H9 (cell line): ENCODE measurements at regions not wholly inside any gene's neighbourhood (a gene's known extent, or its start where the extent isn't known, plus 50 kb on each side); places are given as distances from the start of the nearest gene placed in this dataset.

Experiments used
- DNase-seq: peaks from one replicate; pipeline ENCODE4 v3.0.0-alpha.2; 2017
- H2AFZ ChIP-seq: one replicate; pipeline ENCODE4 v1.6.1; 2013; ENCODE audit warnings: mild to moderate bottlenecking, low read length, control low read depth, moderate library complexity
- H2AK5ac ChIP-seq: 2 replicates; pipeline ENCODE4 v1.6.1; 2013; ENCODE audit warnings: low read length, control low read depth, mixed read lengths; ENCODE audit not compliant: insufficient read length
- H2BK120ac ChIP-seq: one replicate; pipeline ENCODE4 v1.6.1; 2013; ENCODE audit warnings: low read depth, mild to moderate bottlenecking, low read length, control low read depth, inconsistent platforms; ENCODE audit not compliant: poor library complexity, severe bottlenecking
- H2BK12ac ChIP-seq: 2 replicates; pipeline ENCODE4 v1.6.1; 2013; ENCODE audit warnings: low read length, control low read depth, mixed read lengths, low read depth; ENCODE audit not compliant: insufficient read length
- H2BK15ac ChIP-seq: 2 replicates; pipeline ENCODE4 v1.6.1; 2013; ENCODE audit warnings: low read depth, low read length, control low read depth
- H2BK20ac ChIP-seq: one replicate; pipeline ENCODE4 v1.6.1; 2013; ENCODE audit warnings: low read depth, mild to moderate bottlenecking, low read length, control low read depth, inconsistent platforms; ENCODE audit not compliant: poor library complexity, severe bottlenecking
- H2BK5ac ChIP-seq: 2 replicates; pipeline ENCODE4 v1.6.1; 2013; ENCODE audit warnings: low read length, control low read depth, mixed read lengths; ENCODE audit not compliant: insufficient read length
- H3K14ac ChIP-seq: 2 replicates; pipeline ENCODE4 v1.6.1; 2013; ENCODE audit warnings: low read length, control low read depth; ENCODE audit not compliant: insufficient read depth
- H3K18ac ChIP-seq: 2 replicates; pipeline ENCODE4 v1.6.1; 2013; ENCODE audit warnings: low read depth, mild to moderate bottlenecking, mixed read lengths, low read length, control low read depth; ENCODE audit not compliant: insufficient read length
- H3K23ac ChIP-seq: 2 replicates; pipeline ENCODE4 v1.6.1; 2013; ENCODE audit warnings: low read length, control low read depth, mixed read lengths, low read depth; ENCODE audit not compliant: insufficient read length
- H3K23me2 ChIP-seq: 2 replicates; pipeline ENCODE4 v1.6.1; 2013; ENCODE audit warnings: low read depth, mild to moderate bottlenecking, mixed read lengths, low read length, control low read depth; ENCODE audit not compliant: insufficient read length, poor library complexity, severe bottlenecking
- H3K27ac ChIP-seq: 2 replicates; pipeline ENCODE4 v1.5.1; 2013; ENCODE audit warnings: low read length, control low read depth, mixed read lengths, low read depth; ENCODE audit not compliant: insufficient read length
- H3K27me3 ChIP-seq: 2 replicates; pipeline ENCODE4 v1.6.1; 2013; ENCODE audit warnings: low read length, control low read depth, inconsistent platforms; ENCODE audit not compliant: insufficient read depth
- H3K4ac ChIP-seq: 2 replicates; pipeline ENCODE4 v1.6.1; 2013; ENCODE audit warnings: low read depth, mild to moderate bottlenecking, control low read depth, inconsistent platforms, low read length, moderate library complexity
- H3K4me1 ChIP-seq: 2 replicates; pipeline ENCODE4 v1.6.1; 2013; ENCODE audit warnings: low read length, control low read depth, inconsistent platforms; ENCODE audit not compliant: insufficient read depth
- H3K4me2 ChIP-seq: 2 replicates; pipeline ENCODE4 v1.6.1; 2013; ENCODE audit warnings: low read length, control low read depth, mixed read lengths; ENCODE audit not compliant: insufficient read length, insufficient read depth
- H3K56ac ChIP-seq: 2 replicates; pipeline ENCODE4 v1.6.1; 2013; ENCODE audit warnings: low read depth, mild to moderate bottlenecking, mixed read lengths, low read length, control low read depth; ENCODE audit not compliant: insufficient read length
- H3K79me1 ChIP-seq: 2 replicates; pipeline ENCODE4 v1.6.1; 2013; ENCODE audit warnings: low read depth, mild to moderate bottlenecking, moderate library complexity, low read length, control low read depth, inconsistent platforms; ENCODE audit not compliant: insufficient read depth, poor library complexity, severe bottlenecking
- H3K79me2 ChIP-seq: 2 replicates; pipeline ENCODE4 v1.6.1; 2013; ENCODE audit warnings: low read length, control low read depth, inconsistent platforms; ENCODE audit not compliant: insufficient read depth
- H3K9ac ChIP-seq: 2 replicates; pipeline ENCODE4 v1.6.1; 2013; ENCODE audit warnings: low read length, control low read depth, mixed read lengths; ENCODE audit not compliant: insufficient read length; ENCODE audit errors: extremely low read depth
- H3K9me3 ChIP-seq: one replicate; pipeline ENCODE4 v1.6.1; 2013; ENCODE audit warnings: low read depth, low read length, inconsistent platforms; ENCODE audit not compliant: control insufficient read depth
- H3T11ph ChIP-seq: one replicate; pipeline ENCODE4 v1.6.1; 2013; ENCODE audit warnings: mild to moderate bottlenecking, low read length, control low read depth, inconsistent platforms
- H4K20me1 ChIP-seq: one replicate; pipeline ENCODE4 v1.6.1; 2013; ENCODE audit not compliant: control insufficient read depth, insufficient read length, insufficient read depth
- H4K5ac ChIP-seq: 2 replicates; pipeline ENCODE4 v1.6.1; 2013; ENCODE audit warnings: low read depth, mild to moderate bottlenecking, mixed read lengths, low read length, control low read depth; ENCODE audit not compliant: insufficient read length
- H4K8ac ChIP-seq: replicated peaks from 2 replicates; pipeline ENCODE4 v1.6.1; 2013; ENCODE audit warnings: low read length, control low read depth, mixed read lengths, low read depth; ENCODE audit not compliant: insufficient read length
- H4K91ac ChIP-seq: 2 replicates; pipeline ENCODE4 v1.6.1; 2013; ENCODE audit warnings: low read depth, mild to moderate bottlenecking, moderate library complexity, mixed read lengths, low read length, control low read depth; ENCODE audit not compliant: insufficient read length
- H3K27ac Mint-ChIP-seq, 3 experiments: 2 replicates in 2 of 3; 3 replicates in 1 of 3; pipeline ENCODE4 v1.8.0; 2020 to 2021; ENCODE audit warnings: mixed read lengths in 3 of 3, mild to moderate bottlenecking in 1 of 3, moderate library complexity in 1 of 3
- H3K27me3 Mint-ChIP-seq: 2 replicates; pipeline ENCODE4 v1.8.0; 2021; ENCODE audit warnings: low read depth, mild to moderate bottlenecking, moderate library complexity, mixed read lengths
- H3K36me3 Mint-ChIP-seq, 3 experiments: 2 replicates in 2 of 3; 3 replicates in 1 of 3; pipeline ENCODE4 v1.8.0; 2020 to 2021; ENCODE audit warnings: low read depth in 3 of 3, mixed read lengths in 3 of 3; ENCODE audit not compliant: insufficient read depth in 1 of 3
- H3K4me1 Mint-ChIP-seq, 2 experiments: 2 replicates each; pipeline ENCODE4 v1.8.0; 2020; ENCODE audit warnings: mixed read lengths in 2 of 2
- H3K4me3 Mint-ChIP-seq, 2 experiments: 2 replicates in 1 of 2; 3 replicates in 1 of 2; pipeline ENCODE4 v1.8.0; 2020 to 2021; ENCODE audit warnings: mild to moderate bottlenecking in 2 of 2, mixed read lengths in 2 of 2, moderate library complexity in 1 of 2
- H3K9me3 Mint-ChIP-seq, 2 experiments: 2 replicates in 1 of 2; 3 replicates in 1 of 2; pipeline ENCODE4 v1.8.0; 2020; ENCODE audit warnings: mild to moderate bottlenecking in 2 of 2, mixed read lengths in 2 of 2, moderate library complexity in 1 of 2
- CTCF ChIP-seq: fragments of 200-600 bp; sonication (generic); conservative IDR thresholded peaks from 3 replicates; pipeline ENCODE4 v1.8.0; 2021; ENCODE audit warnings: antibody characterized with exemption, mild to moderate bottlenecking
- WGBS: extraction: QIAGEN DNeasy Blood & Tissue Kit; methylation state at CpG from one replicate; pipeline ENCODE4 v1.1.7; 2013; ENCODE audit warnings: missing lambda C conversion rate, low lambda C conversion rate, mixed read lengths; ENCODE audit not compliant: insufficient read length; ENCODE audit errors: extremely low coverage; 5-methylcytosine and 5-hydroxymethylcytosine counted together

- H3K14ac ChIP-seq: no peak overlapping the region
- Mint-ChIP-seq H3K4me3 (no peak overlapping the region), H3K4me1 (peaks cover 0 to 7% of the 10 kb centered on the region in 2 experiments; a peak in 2 of 4 replicates), H3K27ac (no peak overlapping the region), H3K27me3 (no peaks in the 10 kb centered on the region), H3K9me3 (peaks cover 0 to under 1% of the 10 kb centered on the region in 2 experiments; a peak in 1 of 5 replicates), H3K36me3 (no peaks in the 10 kb centered on the region)
- no peak overlapping the region for H3K56ac ChIP-seq
- H3K4me1 ChIP-seq: no peaks in the 10 kb centered on the region
- H3K79me2 ChIP-seq: no peaks in the 10 kb centered on the region
- H4K5ac ChIP-seq: no peak overlapping the region
- no peak overlapping the region for H3K27ac ChIP-seq
- H3K27me3 ChIP-seq: no peaks in the 10 kb centered on the region
- H2AK5ac ChIP-seq: no peak overlapping the region
- H3T11ph ChIP-seq: no peak overlapping the region
- no peaks in the 10 kb centered on the region for H3K9me3 ChIP-seq
- no peak overlapping the region for H2BK20ac ChIP-seq
- H4K8ac ChIP-seq: no peak overlapping the region
- TF ChIP-seq CTCF: no peak
- no peak overlapping the region for H3K9ac ChIP-seq
- H3K18ac ChIP-seq: no peak overlapping the region
- H2BK15ac ChIP-seq: no peak overlapping the region
- no peak overlapping the region for H3K4me2 ChIP-seq
- no peak overlapping the region for H3K23ac ChIP-seq
- no peak overlapping the region for H2BK120ac ChIP-seq
- no peak for DNase-seq
- WGBS: no CpG with 5 or more reads among the region's 2 CpGs
- H2AFZ ChIP-seq: no peak overlapping the region
- H4K20me1 ChIP-seq: no peaks in the 10 kb centered on the region
- no peaks in the 10 kb centered on the region for H3K79me1 ChIP-seq
- no peak overlapping the region for H2BK12ac ChIP-seq
- no peak overlapping the region for H4K91ac ChIP-seq
- H3K23me2 ChIP-seq: no peaks in the 10 kb centered on the region
- no peak overlapping the region for H3K4ac ChIP-seq
- H2BK5ac ChIP-seq: no peak overlapping the region
These were observed 1024.4 kb upstream of the LRRTM1 start for GRCh38 chr2:81328968-81329367.
